ENCODE measurements at regions not wholly inside any gene's neighbourhood (a gene's known extent, or its start where the extent isn't known, plus 50 kb on each side); places are given as distances from the start of the nearest gene placed in this dataset.

GRCh38 chr2:189260361-189260814 lies 80.8 kb upstream of the COL5A2 start:
- FAIRE-seq = peak; percentile 64
- H3K4me1 ChIP-seq (ENCODE audit: control insufficient read depth, insufficient read depth, low read length) = no peaks in the 10 kb centered on the region
- H3K4me2 ChIP-seq (ENCODE audit: control insufficient read depth, insufficient read depth) = no peak overlapping the region
- no peaks in the 10 kb centered on the region for H3K27me3 ChIP-seq (replicated peaks in 1 of 2; ENCODE audit: control insufficient read depth in 2 of 2, insufficient read depth in 2 of 2, low read length in 1 of 2)
- SMC1A ChIA-PET (ENCODE audit: uncharacterized antibody, unreplicated experiment) = interaction anchor here (1.0 to 1.3 kb wide), 2 partner anchors 52 to 117 kb away, joined by 4 read pairs; no protein-coding TSS in a partner anchor
- H3K9ac ChIP-seq (ENCODE audit: control insufficient read depth, insufficient read depth, low read length) = no peak overlapping the region
- WGBS (ENCODE audit: insufficient coverage, insufficient replicate concordance, low lambda C conversion rate, missing lambda C conversion rate) = 36% methylated on average over 3 of the region's 3 CpGs
- peak; percentile 95 for ATAC-seq
- in situ Hi-C loops (cut with MboI) = no loop called here
- intact Hi-C loops (cut with micrococcal nuclease; ENCODE audit: unreplicated experiment) = no loop called here
- H3K36me3 ChIP-seq (ENCODE audit: control insufficient read depth in 2 of 2, insufficient read depth in 2 of 2, low read length in 1 of 2) = no peaks in the 10 kb centered on the region
- no TSS peak for BruUV-seq (replicated peaks)
- H3K4me3 ChIP-seq = no peak overlapping the region
- H3K79me2 ChIP-seq (ENCODE audit: control insufficient read depth, insufficient read depth, low read length) = no peaks in the 10 kb centered on the region
- peak; percentile 12 for DNase-seq (ENCODE audit: low read depth, low spot score)
- POLR2A ChIA-PET = no interaction called here
- CTCF ChIA-PET = no interaction called here
- no peak overlapping the region for H2AFZ ChIP-seq (ENCODE audit: control insufficient read depth, low read depth, low read length)
- TF ChIP-seq ATF2 (IDR thresholded peaks at IDR 0.05; ENCODE audit: low read length) (0 out of 2 replicates have a peak, but pooled peaks have one; percentile 21), IKZF1 (conservative IDR thresholded peaks at IDR 0.05) (0 out of 2 replicates have a peak, but pooled peaks have one; percentile 14), PML (IDR thresholded peaks at IDR 0.05; ENCODE audit: low read length) (no peak), NR2F1 (conservative IDR thresholded peaks at IDR 0.05) (peak; percentile 96)
- H3K9me3 ChIP-seq (replicated peaks; ENCODE audit: control insufficient read depth, insufficient read depth, low read length) = no peaks in the 10 kb centered on the region
- no peaks in the 10 kb centered on the region for H4K20me1 ChIP-seq (ENCODE audit: control insufficient read depth, insufficient read depth)
- RAD21 ChIA-PET (ENCODE audit: unreplicated experiment) = no interaction called here
- no peak overlapping the region for H3K27ac ChIP-seq (ENCODE audit: control insufficient read depth, insufficient read depth)

DNA sequence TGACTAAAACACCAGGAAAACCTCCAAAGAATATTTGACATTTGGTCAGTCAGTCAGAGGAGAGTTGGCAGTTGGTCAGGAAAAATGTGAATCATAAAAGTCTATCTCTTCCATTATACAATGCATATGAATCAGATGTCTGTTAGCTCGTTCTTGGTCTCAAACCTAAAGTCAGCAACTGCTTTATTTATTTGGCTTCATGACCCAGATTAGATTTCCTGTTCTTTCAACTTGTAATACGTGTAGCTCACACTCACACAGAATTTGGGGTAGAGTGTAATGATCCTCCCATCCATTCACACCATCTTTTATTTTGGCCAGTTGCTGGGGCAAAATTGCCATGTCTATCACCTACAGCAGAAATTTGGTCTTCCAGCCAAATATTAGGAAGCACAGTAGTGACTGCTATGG lies 81.9 kb upstream of the COL5A2 start:
- Histone ChIP-seq H3K9ac (ENCODE audit: control insufficient read depth, insufficient read depth, low read length) (no peak overlapping the region), H2AFZ (ENCODE audit: control insufficient read depth, low read depth, low read length) (no peak overlapping the region), H3K27me3 (replicated peaks in 1 of 2; ENCODE audit: control insufficient read depth in 2 of 2, insufficient read depth in 2 of 2, low read length in 1 of 2) (no peaks in the 10 kb centered on the region), H3K4me1 (ENCODE audit: control insufficient read depth, insufficient read depth, low read length) (no peaks in the 10 kb centered on the region), H3K4me3 (no peak overlapping the region), H3K4me2 (ENCODE audit: control insufficient read depth, insufficient read depth) (no peak overlapping the region), H3K27ac (ENCODE audit: control insufficient read depth, insufficient read depth) (no peak overlapping the region), H3K9me3 (replicated peaks; ENCODE audit: control insufficient read depth, insufficient read depth, low read length) (no peaks in the 10 kb centered on the region), H3K36me3 (ENCODE audit: control insufficient read depth in 2 of 2, insufficient read depth in 2 of 2, low read length in 1 of 2) (no peaks in the 10 kb centered on the region), H4K20me1 (ENCODE audit: control insufficient read depth, insufficient read depth) (no peaks in the 10 kb centered on the region), H3K79me2 (ENCODE audit: control insufficient read depth, insufficient read depth, low read length) (no peaks in the 10 kb centered on the region)
- no peak for FAIRE-seq
- SMC1A ChIA-PET (ENCODE audit: uncharacterized antibody, unreplicated experiment) = interaction anchor here (0.8 to 1.2 kb wide), 4 partner anchors 12 to 167 kb away, joined by 3 read pairs; no protein-coding TSS in a partner anchor
- WGBS (ENCODE audit: insufficient coverage, insufficient replicate concordance, low lambda C conversion rate, missing lambda C conversion rate) = 0% methylated on average over 2 of the region's 2 CpGs
- ATAC-seq = no peak
- DNase-seq (ENCODE audit: low read depth, low spot score) = no peak
- no peak for TF ChIP-seq CBFB (IDR thresholded peaks at IDR 0.05; ENCODE audit: low read depth)
- TF ChIP-seq, protein P1, sequence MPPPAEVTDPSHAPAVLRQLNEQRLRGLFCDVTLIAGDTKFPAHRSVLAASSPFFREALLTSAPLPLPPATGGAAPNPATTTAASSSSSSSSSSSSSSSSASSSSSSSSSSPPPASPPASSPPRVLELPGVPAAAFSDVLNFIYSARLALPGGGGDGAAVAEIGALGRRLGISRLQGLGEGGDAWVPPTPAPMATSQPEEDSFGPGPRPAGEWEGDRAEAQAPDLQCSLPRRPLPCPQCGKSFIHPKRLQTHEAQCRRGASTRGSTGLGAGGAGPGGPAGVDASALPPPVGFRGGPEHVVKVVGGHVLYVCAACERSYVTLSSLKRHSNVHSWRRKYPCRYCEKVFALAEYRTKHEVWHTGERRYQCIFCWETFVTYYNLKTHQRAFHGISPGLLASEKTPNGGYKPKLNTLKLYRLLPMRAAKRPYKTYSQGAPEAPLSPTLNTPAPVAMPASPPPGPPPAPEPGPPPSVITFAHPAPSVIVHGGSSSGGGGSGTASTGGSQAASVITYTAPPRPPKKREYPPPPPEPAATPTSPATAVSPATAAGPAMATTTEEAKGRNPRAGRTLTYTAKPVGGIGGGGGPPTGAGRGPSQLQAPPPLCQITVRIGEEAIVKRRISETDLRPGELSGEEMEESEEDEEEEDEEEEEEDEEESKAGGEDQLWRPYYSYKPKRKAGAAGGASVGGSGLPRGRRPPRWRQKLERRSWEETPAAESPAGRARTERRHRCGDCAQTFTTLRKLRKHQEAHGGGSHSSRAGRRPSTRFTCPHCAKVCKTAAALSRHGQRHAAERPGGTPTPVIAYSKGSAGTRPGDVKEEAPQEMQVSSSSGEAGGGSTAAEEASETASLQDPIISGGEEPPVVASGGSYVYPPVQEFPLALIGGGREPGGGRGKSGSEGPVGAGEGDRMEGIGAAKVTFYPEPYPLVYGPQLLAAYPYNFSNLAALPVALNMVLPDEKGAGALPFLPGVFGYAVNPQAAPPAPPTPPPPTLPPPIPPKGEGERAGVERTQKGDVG (CRISPR knock-in tag; IDR thresholded peaks at IDR 0.05) = no peak
- intact Hi-C loops (cut with micrococcal nuclease; ENCODE audit: unreplicated experiment) (no loop called here), in situ Hi-C loops (cut with MboI) (no loop called here)
- POLR2A ChIA-PET = no interaction called here
- CTCF ChIA-PET = interaction anchor here (1.2 kb wide), 1 partner anchor 29 kb away, joined by 3 read pairs; no protein-coding TSS in a partner anchor
- BruUV-seq (replicated peaks) = no TSS peak
- RAD21 ChIA-PET (ENCODE audit: unreplicated experiment) = interaction anchor here (1.0 kb wide), 1 partner anchor 26 kb away, joined by 3 read pairs; no protein-coding TSS in a partner anchor

All from GM12878 (cell line).